ENCODE measurements at regions not wholly inside any gene's neighbourhood (a gene's known extent, or its start where the extent isn't known, plus 50 kb on each side); places are given as distances from the start of the nearest gene placed in this dataset.

DNA sequence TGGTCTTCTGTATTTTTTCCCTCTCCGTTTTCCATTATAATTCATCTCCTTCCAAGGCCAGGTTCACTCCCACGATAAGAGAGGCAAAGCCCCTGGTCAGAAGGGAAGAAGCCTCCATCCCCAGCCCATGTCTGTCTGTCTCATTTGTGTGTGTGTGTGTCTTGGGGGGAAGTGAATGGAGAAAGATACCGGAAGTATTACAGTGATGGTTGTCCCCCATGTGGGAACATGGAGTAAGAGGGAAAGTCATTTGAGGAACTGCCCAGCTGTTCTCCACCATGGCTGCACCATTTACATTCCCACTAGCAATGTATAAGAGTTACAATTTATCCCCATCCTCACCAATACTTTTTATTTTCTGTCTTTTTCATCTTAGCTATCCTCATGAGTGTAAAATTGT, 113.6 kb upstream of the ATP8B1 start:
- Histone ChIP-seq H3K9me1 (ENCODE audit: control insufficient read depth, extremely low read depth, insufficient read depth, low read length) (no peaks in the 10 kb centered on the region), H3K36me3 (ENCODE audit: control insufficient read depth in 2 of 2, extremely low read depth in 1 of 2, insufficient read depth in 2 of 2, low read length in 2 of 2) (no peaks in the 10 kb centered on the region), H2AFZ (ENCODE audit: control insufficient read depth, low read length) (no peak overlapping the region), H3K79me2 (ENCODE audit: control insufficient read depth, insufficient read depth, low read length) (no peaks in the 10 kb centered on the region), H3K27me3 (ENCODE audit: control insufficient read depth, extremely low read depth, insufficient read depth, low read length) (no peaks in the 10 kb centered on the region), H3K9ac (ENCODE audit: control insufficient read depth, extremely low read depth, insufficient read depth, low read length) (no peak overlapping the region), H4K20me1 (ENCODE audit: control insufficient read depth, extremely low read depth, insufficient read depth, low read length) (no peaks in the 10 kb centered on the region), H3K4me1 (ENCODE audit: control insufficient read depth, extremely low read depth, insufficient read depth, low read length) (peaks cover 5% of the 10 kb centered on the region), H3K4me2 (ENCODE audit: control insufficient read depth, extremely low read depth, insufficient read depth, low read depth, low read length) (no peak overlapping the region), H3K9me3 (ENCODE audit: control insufficient read depth, low read depth, low read length) (no peaks in the 10 kb centered on the region), H3K27ac (ENCODE audit: control insufficient read depth, insufficient read depth, low read length) (no peak overlapping the region), H3K4me3 (ENCODE audit: control insufficient read depth in 2 of 3, extremely low read depth in 1 of 3, insufficient read depth in 2 of 3, low read depth in 1 of 3, low read length in 3 of 3) (no peak overlapping the region)
- DNase-seq (ENCODE audit: low read depth, low spot score) (no peak), FAIRE-seq (no peak)
- TF ChIP-seq, protein P1, sequence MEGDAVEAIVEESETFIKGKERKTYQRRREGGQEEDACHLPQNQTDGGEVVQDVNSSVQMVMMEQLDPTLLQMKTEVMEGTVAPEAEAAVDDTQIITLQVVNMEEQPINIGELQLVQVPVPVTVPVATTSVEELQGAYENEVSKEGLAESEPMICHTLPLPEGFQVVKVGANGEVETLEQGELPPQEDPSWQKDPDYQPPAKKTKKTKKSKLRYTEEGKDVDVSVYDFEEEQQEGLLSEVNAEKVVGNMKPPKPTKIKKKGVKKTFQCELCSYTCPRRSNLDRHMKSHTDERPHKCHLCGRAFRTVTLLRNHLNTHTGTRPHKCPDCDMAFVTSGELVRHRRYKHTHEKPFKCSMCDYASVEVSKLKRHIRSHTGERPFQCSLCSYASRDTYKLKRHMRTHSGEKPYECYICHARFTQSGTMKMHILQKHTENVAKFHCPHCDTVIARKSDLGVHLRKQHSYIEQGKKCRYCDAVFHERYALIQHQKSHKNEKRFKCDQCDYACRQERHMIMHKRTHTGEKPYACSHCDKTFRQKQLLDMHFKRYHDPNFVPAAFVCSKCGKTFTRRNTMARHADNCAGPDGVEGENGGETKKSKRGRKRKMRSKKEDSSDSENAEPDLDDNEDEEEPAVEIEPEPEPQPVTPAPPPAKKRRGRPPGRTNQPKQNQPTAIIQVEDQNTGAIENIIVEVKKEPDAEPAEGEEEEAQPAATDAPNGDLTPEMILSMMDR (optimal IDR thresholded peaks at IDR 0.05 in 1 of 3, IDR thresholded peaks at IDR 0.05 in 1 of 3, conservative IDR thresholded peaks at IDR 0.05 in 1 of 3; ENCODE audit: extremely low read depth in 1 of 3, insufficient read depth in 2 of 3, low read length in 3 of 3) = no peak
- no peak for TF ChIP-seq EZH2 (IDR thresholded peaks at IDR 0.05; ENCODE audit: low read length)
- dilution Hi-C loops (cut with MboI; ENCODE audit: extremely low pct_ligation_motif_present, low sequenced_read_pairs) = no loop called here

DNA sequence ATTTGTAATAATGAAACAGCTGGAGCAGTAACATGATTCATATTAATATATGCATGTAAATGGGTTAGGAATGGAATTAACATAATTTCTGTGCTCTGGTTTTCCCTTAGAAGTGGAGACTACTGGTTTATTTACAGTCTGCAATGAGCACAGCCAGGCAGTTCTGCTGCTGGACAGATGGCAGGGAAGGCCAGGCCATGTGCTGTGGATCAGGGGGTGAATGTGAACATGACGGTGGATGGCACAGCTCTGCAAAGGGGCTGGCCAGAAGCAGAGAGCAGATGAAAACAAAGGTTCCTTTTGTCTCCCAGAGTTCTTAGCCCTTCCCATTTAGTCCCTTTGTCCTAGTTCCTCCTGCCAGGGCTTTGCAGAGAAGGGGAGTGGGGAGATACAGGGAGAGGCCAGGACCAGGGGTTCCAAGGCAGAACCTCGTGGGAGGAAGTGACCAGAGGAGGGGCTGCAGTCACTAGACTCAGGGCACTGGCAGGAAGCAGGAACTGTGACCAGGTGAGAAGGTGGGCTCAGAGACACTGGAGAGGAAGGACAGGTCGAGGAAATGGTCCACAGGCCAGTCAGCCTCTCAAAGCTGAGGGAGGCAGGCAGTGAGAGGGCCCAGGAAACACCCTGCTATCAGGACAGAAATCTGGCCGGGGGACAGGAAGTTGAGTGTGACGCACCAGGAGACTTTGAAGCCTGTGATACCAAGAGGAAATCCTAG, 112.9 kb upstream of the ATP8B1 start:
- DNase-seq (ENCODE audit: low read depth, low spot score) = no peak
- Histone ChIP-seq H3K4me3 (ENCODE audit: control insufficient read depth in 2 of 3, extremely low read depth in 1 of 3, insufficient read depth in 2 of 3, low read depth in 1 of 3, low read length in 3 of 3) (no peak overlapping the region), H3K79me2 (ENCODE audit: control insufficient read depth, insufficient read depth, low read length) (no peaks in the 10 kb centered on the region), H3K27ac (ENCODE audit: control insufficient read depth, insufficient read depth, low read length) (no peak overlapping the region), H3K4me2 (ENCODE audit: control insufficient read depth, extremely low read depth, insufficient read depth, low read depth, low read length) (no peak overlapping the region), H3K9ac (ENCODE audit: control insufficient read depth, extremely low read depth, insufficient read depth, low read length) (no peak overlapping the region), H3K9me3 (ENCODE audit: control insufficient read depth, low read depth, low read length) (no peaks in the 10 kb centered on the region), H3K36me3 (ENCODE audit: control insufficient read depth in 2 of 2, extremely low read depth in 1 of 2, insufficient read depth in 2 of 2, low read length in 2 of 2) (no peaks in the 10 kb centered on the region), H3K4me1 (ENCODE audit: control insufficient read depth, extremely low read depth, insufficient read depth, low read length) (peaks cover 5% of the 10 kb centered on the region), H4K20me1 (ENCODE audit: control insufficient read depth, extremely low read depth, insufficient read depth, low read length) (no peaks in the 10 kb centered on the region), H3K9me1 (ENCODE audit: control insufficient read depth, extremely low read depth, insufficient read depth, low read length) (no peaks in the 10 kb centered on the region), H3K27me3 (ENCODE audit: control insufficient read depth, extremely low read depth, insufficient read depth, low read length) (no peaks in the 10 kb centered on the region), H2AFZ (ENCODE audit: control insufficient read depth, low read length) (no peak overlapping the region)
- TF ChIP-seq, protein P1 (optimal IDR thresholded peaks at IDR 0.05 in 1 of 3, IDR thresholded peaks at IDR 0.05 in 1 of 3, conservative IDR thresholded peaks at IDR 0.05 in 1 of 3; ENCODE audit: extremely low read depth in 1 of 3, insufficient read depth in 2 of 3, low read length in 3 of 3) = no peak
- no peak for TF ChIP-seq EZH2 (IDR thresholded peaks at IDR 0.05; ENCODE audit: low read length)
- no peak for FAIRE-seq
- dilution Hi-C loops (cut with MboI; ENCODE audit: extremely low pct_ligation_motif_present, low sequenced_read_pairs) = no loop called here

Measured in keratinocyte (primary cell).